Skeletal muscle satellite cell (primary cell): ENCODE measurements at regions not wholly inside any gene's neighbourhood (a gene's known extent, or its start where the extent isn't known, plus 50 kb on each side); places are given as distances from the start of the nearest gene placed in this dataset.
A peak's percentile ranks its signal among the peaks of the same experiment; 100 is the strongest.

ENCODE experiments used
- H3K27me3 ChIP-seq: 2 replicates; pipeline ENCODE4 v1.7.0; 2013; ENCODE audit warnings: low read length; ENCODE audit not compliant: control insufficient read depth, insufficient read depth
- H3K36me3 ChIP-seq: 2 replicates; pipeline ENCODE4 v1.7.0; 2013; ENCODE audit warnings: mild to moderate bottlenecking, control low read depth, low read length; ENCODE audit not compliant: insufficient read depth
- H3K4me1 ChIP-seq: 2 replicates; pipeline ENCODE4 v1.7.0; 2013; ENCODE audit warnings: low read length; ENCODE audit not compliant: control insufficient read depth, insufficient read depth
- H3K4me2 ChIP-seq: 2 replicates; pipeline ENCODE4 v1.7.0; 2013; ENCODE audit warnings: mild to moderate bottlenecking, low read length
- H3K4me3 ChIP-seq: 2 replicates; pipeline ENCODE4 v1.7.0; 2013; ENCODE audit warnings: low read length
- H3K9ac ChIP-seq: 2 replicates; pipeline ENCODE4 v1.7.0; 2013; ENCODE audit warnings: mild to moderate bottlenecking, low read depth, low read length, moderate library complexity
- H3K9me3 ChIP-seq: replicated peaks from 2 replicates; pipeline ENCODE4 v1.7.0; 2013; ENCODE audit warnings: mild to moderate bottlenecking, control low read depth, low read length

DNA sequence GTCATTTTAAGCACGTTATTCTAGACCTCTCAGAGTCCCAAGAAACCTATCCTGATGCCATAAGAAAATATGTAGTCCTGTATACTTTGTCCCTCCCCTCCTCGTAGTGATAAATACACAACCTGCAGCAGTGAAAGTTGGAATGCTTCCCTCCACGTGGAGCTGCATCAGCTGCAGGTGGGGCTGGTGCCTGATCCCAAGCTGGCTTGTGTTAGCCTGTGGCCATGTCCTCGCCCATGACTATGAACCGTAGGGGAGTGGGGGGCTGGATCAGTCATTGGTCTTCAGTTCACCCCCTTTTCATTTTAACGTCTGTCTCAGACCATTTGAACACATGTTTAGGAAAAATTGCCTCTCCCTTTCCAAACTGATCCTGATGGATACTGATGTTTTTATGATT, 171.4 kb upstream of the HABP2 start:
- no peak overlapping the region for H3K9ac ChIP-seq
- H3K4me3 ChIP-seq, result no peak overlapping the region
- peaks cover 12% of the 10 kb centered on the region for H3K4me1 ChIP-seq
- H3K27me3 ChIP-seq, result peaks cover 7% of the 10 kb centered on the region
- no peak overlapping the region for H3K4me2 ChIP-seq
- no peaks in the 10 kb centered on the region for H3K36me3 ChIP-seq
- H3K9me3 ChIP-seq, result no peaks in the 10 kb centered on the region

DNA sequence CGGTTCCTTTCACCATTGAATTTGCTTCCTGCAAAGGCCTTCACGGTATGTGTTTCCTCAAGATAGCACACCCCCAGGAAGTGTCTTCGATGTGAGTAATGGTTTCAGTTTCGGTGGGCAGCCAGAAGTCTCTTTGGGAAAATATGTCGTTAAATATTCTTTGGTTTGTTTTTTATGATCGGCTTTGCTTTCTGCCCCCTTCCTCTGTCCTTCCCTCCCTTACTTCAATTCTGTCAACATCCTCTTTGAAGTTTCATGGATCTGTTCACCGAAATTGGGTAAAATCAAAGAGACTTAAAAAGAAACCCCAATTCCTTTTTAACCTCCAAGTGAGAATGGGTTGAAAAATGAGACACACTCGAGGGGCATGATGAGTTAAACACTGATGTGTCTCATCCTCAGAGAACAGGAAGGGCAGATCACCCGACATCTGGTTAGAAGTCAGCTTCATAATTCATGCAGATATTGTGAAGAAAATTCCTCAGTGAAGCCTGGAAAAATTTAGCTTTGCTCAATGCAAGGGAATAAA, 170.8 kb upstream of the HABP2 start:
- Histone ChIP-seq H3K9me3 (no peaks in the 10 kb centered on the region), H3K36me3 (no peaks in the 10 kb centered on the region), H3K4me1 (peaks cover 13% of the 10 kb centered on the region), H3K27me3 (peaks cover 7% of the 10 kb centered on the region), H3K9ac (no peak overlapping the region), H3K4me2 (no peak overlapping the region), H3K4me3 (no peak overlapping the region)

DNA sequence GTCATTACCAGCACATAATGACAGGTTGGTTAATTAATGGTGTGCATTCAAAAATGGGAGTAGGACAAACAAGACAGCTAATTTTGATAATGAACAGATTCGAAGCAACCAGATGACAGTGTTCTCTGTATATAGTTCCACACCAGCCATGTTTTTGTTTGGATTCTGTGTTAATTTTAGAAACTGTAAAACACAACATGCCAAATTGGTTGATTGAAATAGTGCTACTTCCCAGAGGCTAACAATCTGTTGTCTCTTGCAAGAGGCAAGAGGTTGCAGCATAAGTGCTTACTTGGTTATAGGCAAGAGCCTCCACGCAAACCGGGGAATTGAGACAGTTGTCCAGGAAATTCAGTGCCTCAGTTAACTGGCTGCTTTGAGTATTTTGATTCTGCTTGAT, 170.2 kb upstream of the HABP2 start:
- H3K4me3 ChIP-seq, result no peak overlapping the region
- no peaks in the 10 kb centered on the region for H3K36me3 ChIP-seq
- H3K4me2 ChIP-seq, result no peak overlapping the region
- H3K27me3 ChIP-seq, result peaks cover 7% of the 10 kb centered on the region
- H3K4me1 ChIP-seq, result peaks cover 13% of the 10 kb centered on the region
- H3K9me3 ChIP-seq, result no peaks in the 10 kb centered on the region
- H3K9ac ChIP-seq, result no peak overlapping the region

DNA sequence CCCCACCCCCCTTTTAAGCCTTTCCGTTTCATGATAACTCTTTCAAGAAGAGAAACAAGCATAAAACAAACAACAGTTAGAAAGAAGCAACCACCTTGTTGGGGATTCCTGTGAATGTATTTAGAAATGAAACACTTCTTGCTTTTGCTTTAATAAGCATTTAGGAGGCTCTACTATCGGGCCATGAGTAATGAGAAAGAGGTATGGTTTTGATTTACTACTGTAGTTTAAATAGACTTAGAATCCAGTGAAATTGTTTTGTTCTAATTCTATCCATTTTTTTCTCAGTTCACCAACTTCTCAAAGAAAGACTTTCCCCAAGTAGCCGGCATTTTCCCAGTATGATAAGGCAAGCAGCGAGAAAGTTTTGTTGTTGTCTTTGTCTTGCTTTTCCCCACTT, 168.7 kb upstream of the HABP2 start:
- H3K9ac ChIP-seq, result no peak overlapping the region
- no peaks in the 10 kb centered on the region for H3K9me3 ChIP-seq
- peaks cover 7% of the 10 kb centered on the region for H3K27me3 ChIP-seq
- H3K36me3 ChIP-seq, result no peaks in the 10 kb centered on the region
- no peak overlapping the region for H3K4me2 ChIP-seq
- H3K4me1 ChIP-seq, result peaks cover 13% of the 10 kb centered on the region
- H3K4me3 ChIP-seq, result no peak overlapping the region

DNA sequence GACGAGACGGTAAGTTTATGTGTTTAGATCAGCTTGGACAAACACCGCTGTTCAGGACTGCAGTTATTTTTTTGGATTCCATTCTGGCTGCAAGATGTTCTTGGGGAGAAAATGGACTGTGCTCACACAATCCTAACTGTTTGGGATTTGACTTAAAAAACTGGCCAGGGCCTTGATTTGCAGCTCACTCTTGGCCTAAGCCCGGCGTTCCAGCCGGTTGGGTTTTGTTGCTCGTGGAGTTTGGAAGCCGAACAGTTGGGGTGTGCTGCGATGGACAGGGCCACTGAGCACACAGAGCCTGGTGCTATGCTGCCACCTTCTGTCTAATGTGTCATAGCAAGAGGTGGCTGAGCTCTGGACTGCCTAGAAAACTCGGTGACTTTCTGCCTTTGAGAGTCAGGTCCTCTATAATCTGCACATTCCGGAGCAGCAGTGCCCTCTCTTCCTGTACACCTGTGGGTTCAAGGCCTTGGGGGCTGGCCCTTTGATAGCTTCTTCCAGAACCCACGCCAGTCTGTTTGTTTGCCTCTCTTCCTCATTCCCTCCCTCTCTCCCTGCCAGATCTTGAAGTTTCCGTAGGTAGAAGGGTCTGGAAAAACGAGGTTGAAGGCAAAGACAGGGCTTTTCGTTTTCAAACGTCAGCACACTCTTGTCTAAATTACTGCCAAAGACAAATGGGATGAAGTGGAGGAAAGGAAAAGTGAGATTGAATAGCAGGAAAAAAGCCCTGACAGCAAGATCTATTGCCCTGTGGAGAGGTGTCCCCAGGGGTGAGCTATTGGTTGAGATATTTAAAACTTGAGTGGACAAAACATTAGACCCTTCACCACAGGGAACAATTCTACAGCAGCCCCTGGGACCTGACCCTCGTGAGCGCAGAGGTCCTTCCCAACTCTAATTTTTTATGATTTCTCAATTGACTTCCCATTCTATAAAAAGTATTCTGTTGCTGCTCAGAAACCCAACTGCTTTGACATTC, 167.5 kb upstream of the HABP2 start:
- Histone ChIP-seq H3K36me3 (no peaks in the 10 kb centered on the region), H3K27me3 (peaks cover 17% of the 10 kb centered on the region), H3K9ac (no peak overlapping the region), H3K9me3 (no peaks in the 10 kb centered on the region), H3K4me2 (peak overlapping the region; percentile 62), H3K4me3 (no peak overlapping the region), H3K4me1 (peaks cover 13% of the 10 kb centered on the region)

DNA sequence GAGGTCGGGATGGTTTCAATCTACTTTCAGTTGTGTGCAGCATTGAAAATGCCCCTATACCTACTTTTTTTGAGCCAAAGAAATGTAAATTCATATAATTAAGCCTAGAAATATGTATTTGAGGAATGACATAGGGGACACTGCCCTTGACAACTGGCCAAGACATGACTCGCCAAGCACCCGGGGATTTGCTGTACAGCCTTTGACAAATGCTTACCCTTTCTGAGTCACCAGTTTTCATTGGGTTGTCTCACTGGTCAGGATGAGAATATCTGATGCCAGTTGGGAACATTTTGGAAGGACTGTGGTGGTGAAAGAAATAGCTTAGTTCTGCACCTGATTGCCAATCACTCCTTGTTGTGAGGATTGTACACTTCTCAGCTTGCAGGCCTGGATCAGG, 166.8 kb upstream of the HABP2 start:
- Histone ChIP-seq H3K9ac (no peak overlapping the region), H3K9me3 (no peaks in the 10 kb centered on the region), H3K4me3 (no peak overlapping the region), H3K27me3 (peaks cover 24% of the 10 kb centered on the region), H3K4me1 (peaks cover 13% of the 10 kb centered on the region), H3K4me2 (peak overlapping the region; percentile 60), H3K36me3 (no peaks in the 10 kb centered on the region)

DNA sequence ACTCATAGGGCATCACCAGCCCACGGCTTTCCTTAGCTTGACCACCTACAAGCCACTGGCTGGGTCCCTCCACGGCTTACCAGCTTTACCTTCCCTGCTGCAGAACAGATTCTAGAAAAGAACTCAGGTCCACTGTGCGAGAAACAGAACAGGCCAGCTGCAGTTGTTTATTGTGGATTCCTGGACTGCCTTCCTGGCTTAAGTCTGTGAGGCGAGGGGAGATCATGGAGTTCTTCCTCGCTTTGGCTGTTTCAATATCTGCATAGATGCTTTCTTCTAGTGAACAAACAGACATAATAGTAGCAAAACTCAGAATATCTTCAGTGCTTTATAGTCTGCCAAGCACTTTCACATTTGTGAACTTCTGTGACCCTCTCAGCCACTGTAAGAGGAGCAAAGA, 162.9 kb upstream of the HABP2 start:
- Histone ChIP-seq H3K9me3 (no peaks in the 10 kb centered on the region), H3K4me3 (no peak overlapping the region), H3K27me3 (peaks cover 22% of the 10 kb centered on the region), H3K36me3 (no peaks in the 10 kb centered on the region), H3K4me2 (no peak overlapping the region), H3K4me1 (peaks cover 13% of the 10 kb centered on the region), H3K9ac (no peak overlapping the region)

DNA sequence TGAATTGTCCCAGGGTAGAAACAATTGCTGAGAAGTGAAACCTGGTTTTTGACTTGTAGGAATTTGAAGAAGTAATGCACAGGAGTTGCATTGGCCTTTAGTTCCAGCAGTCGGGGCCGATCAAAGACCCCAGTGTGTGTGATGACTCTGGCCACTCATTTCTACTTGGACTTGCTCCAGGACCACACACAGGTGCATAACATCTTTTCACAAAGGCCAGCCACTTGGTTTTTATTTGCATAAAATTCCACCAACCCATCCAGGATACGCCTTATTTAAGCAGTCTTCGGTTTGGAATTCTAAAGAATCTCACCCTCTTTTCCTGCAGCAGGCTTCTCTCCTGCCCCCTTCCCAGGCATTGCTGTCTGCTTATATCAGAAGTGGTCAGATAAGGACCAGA, 162.0 kb upstream of the HABP2 start:
- Histone ChIP-seq H3K4me3 (no peak overlapping the region), H3K9me3 (no peaks in the 10 kb centered on the region), H3K9ac (no peak overlapping the region), H3K4me1 (peaks cover 6% of the 10 kb centered on the region), H3K27me3 (peaks cover 22% of the 10 kb centered on the region), H3K4me2 (no peak overlapping the region), H3K36me3 (no peaks in the 10 kb centered on the region)

DNA sequence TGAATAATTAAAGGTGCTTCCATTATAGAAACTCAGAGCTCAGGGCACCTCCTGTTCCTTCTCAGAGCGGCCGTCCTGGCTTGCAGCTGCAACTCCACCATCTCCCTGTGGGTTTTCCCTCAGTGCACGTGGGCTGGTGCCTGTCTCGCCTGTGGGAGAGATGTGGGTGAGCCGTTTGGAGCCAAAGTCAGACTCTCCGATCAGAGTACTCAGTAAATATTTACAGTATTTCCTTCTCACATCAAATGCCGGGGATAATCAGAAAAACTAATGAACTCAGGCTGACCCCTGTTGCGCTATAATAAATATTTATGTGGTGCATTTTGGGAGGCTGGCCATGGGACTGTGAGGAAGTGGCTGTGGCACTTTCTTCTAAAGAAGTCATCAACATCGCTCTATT, 155.8 kb upstream of the HABP2 start:
- Histone ChIP-seq H3K9ac (no peak overlapping the region), H3K4me3 (no peak overlapping the region), H3K36me3 (no peaks in the 10 kb centered on the region), H3K9me3 (no peaks in the 10 kb centered on the region), H3K4me1 (no peaks in the 10 kb centered on the region), H3K27me3 (no peaks in the 10 kb centered on the region), H3K4me2 (no peak overlapping the region)

DNA sequence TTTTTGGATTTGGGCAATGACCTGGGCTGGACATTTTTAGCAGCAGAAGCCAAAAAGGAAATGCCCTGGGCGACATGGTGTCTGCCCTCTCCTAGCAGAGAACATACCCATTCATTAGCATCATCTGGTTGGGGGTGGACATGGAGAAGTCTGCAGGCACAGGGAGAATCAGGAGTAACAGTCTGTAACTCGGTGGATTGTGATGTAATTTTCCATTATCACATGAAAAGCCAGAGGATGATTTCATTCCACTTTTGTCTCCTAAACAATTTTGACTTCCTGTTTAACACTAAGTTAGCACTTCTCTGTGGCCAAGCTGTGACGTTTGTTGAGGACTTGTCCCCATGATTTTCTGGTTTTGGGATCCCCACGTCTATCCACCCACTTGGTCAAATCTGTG, 153.8 kb upstream of the HABP2 start:
- Histone ChIP-seq H3K9me3 (no peaks in the 10 kb centered on the region), H3K27me3 (no peaks in the 10 kb centered on the region), H3K4me2 (no peak overlapping the region)

DNA sequence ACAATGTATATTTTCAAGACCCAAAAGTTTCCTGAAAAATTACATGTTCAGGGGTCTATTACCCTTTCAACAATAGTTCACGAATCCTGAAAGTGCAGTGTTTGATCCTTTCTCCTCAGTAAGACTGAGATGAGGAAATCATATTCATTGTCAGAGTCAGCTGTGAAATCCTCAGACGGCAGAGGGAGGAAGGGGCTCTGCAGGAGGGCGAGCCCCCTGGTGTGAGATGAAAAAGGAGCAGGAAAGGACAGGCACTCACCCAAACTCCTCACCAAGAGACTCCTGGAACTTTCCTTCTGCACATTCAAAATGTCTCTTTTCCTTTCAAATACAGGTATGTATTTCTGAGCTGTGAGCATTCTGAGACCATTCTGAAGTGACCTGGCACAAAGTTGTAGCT, 150.3 kb upstream of the HABP2 start:
- Histone ChIP-seq H3K9me3 (no peaks in the 10 kb centered on the region), H3K4me2 (no peak overlapping the region), H3K9ac (no peak overlapping the region), H3K27me3 (no peaks in the 10 kb centered on the region), H3K4me1 (no peaks in the 10 kb centered on the region), H3K36me3 (no peaks in the 10 kb centered on the region), H3K4me3 (no peak overlapping the region)

More for the DNA sequence above, 153.8 kb upstream of the HABP2 start:
- no peak overlapping the region for H3K9ac ChIP-seq
- no peaks in the 10 kb centered on the region for H3K36me3 ChIP-seq
- H3K4me3 ChIP-seq, result no peak overlapping the region
- no peaks in the 10 kb centered on the region for H3K4me1 ChIP-seq

DNA sequence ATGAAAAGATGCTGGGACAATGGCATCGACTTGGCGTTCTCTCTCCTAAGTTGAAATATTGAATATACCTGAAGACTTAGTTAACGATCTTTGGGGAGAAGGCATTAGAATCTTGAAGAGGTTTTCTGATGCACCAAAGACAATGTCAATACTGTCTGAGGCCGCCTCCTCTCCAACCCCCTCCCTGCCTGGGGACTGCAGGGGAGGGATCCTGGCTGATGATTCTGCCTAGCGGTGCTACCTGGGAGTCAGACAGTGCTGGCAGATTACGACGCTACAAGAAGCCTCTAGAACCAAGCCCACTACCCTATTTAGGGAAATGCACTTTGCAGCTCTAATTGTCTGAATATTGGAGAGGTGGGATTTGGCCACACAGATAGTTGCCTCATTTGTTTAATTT, 145.6 kb upstream of the HABP2 start:
- H3K4me3 ChIP-seq, result no peak overlapping the region
- no peaks in the 10 kb centered on the region for H3K9me3 ChIP-seq
- H3K4me2 ChIP-seq, result no peak overlapping the region
- H3K4me1 ChIP-seq, result no peaks in the 10 kb centered on the region
- peaks cover 7% of the 10 kb centered on the region for H3K27me3 ChIP-seq
- no peak overlapping the region for H3K9ac ChIP-seq
- no peaks in the 10 kb centered on the region for H3K36me3 ChIP-seq
